Gastrocnemius medialis (tissue), 4 donors: ENCODE measurements at regions not wholly inside any gene's neighbourhood (a gene's known extent, or its start where the extent isn't known, plus 50 kb on each side); places are given as distances from the start of the nearest gene placed in this dataset.

Experiments
- ATAC-seq, 2 donors: fragments of 150-250 bp; one replicate each; pipeline ENCODE4 v1.9.1; 2016
- DNase-seq, 2 donors: peaks; one replicate each; pipeline ENCODE4 v3.0.0-alpha.2; 2019
- H3K27ac ChIP-seq, 4 donors: fragments of 200-600 bp; sonication (generic); 1 replicate in 1 of 4; 2 replicates in 3 of 4; pipeline ENCODE4 v1.5.1; 2016 to 2018; ENCODE audit warnings: mild to moderate bottlenecking in 2 of 4, moderate library complexity in 1 of 4
- H3K27me3 ChIP-seq, 3 donors: fragments of 200-600 bp; sonication (generic) in 2 of 3; 1 replicate in 1 of 3; 2 replicates in 2 of 3; pipeline versions ENCODE4 v1.5.1 to v1.6.0; 2016 to 2019; ENCODE audit warnings: mild to moderate bottlenecking in 1 of 3, moderate library complexity in 1 of 3
- H3K36me3 ChIP-seq, 2 donors: fragments of 200-600 bp; sonication (generic) in 1 of 2; one replicate each; pipeline ENCODE4 v1.5.1; 2017 to 2018
- H3K4me1 ChIP-seq, 2 donors: fragments of 200-600 bp; sonication (generic) in 1 of 2; one replicate each; pipeline ENCODE4 v1.5.1; 2016 to 2017; ENCODE audit warnings: mild to moderate bottlenecking in 2 of 2
- H3K4me3 ChIP-seq, 4 donors: fragments of 200-600 bp; sonication (generic) in 3 of 4; 1 replicate in 1 of 4; 2 replicates in 3 of 4; pipeline ENCODE4 v1.5.1; 2016 to 2019; ENCODE audit warnings: mild to moderate bottlenecking in 2 of 4
- H3K9me3 ChIP-seq, 3 donors: fragments of 200-600 bp; sonication (generic) in 2 of 3; 1 replicate in 1 of 3; 2 replicates in 2 of 3; pipeline ENCODE4 v1.5.1; 2016 to 2019
- POLR2A ChIP-seq, 2 donors: fragments of 450-650 bp; IDR thresholded peaks; one replicate each; pipeline ENCODE4 v1.6.1; 2017; ENCODE audit warnings: antibody characterized with exemption in 2 of 2, mild to moderate bottlenecking in 2 of 2, moderate library complexity in 2 of 2
- in situ Hi-C, 4 donors: fragments of 200-750 bp; cut with MboI; loops; one replicate each; pipeline versions ENCODE4 v1.15.0 to v1.8.0; 2017; ENCODE audit warnings: low sequenced_read_pairs in 4 of 4
- intact Hi-C: fragments of 100-400 bp; cut with DNase I; formaldehyde crosslinking; loops from one replicate; pipeline ENCODE4 v1.15.1; 2023; ENCODE audit warnings: low total_unique reads
- TF ChIP-seq, protein P1 (sequence below), 5 experiments: fragments of 450-650 bp in 3 of 5; fragments of 200-600 bp in 2 of 5; sonication (generic) in 2 of 5; IDR thresholded peaks in 4 of 5; conservative IDR thresholded peaks in 1 of 5; 1 replicate in 4 of 5; 2 replicates in 1 of 5; pipeline ENCODE4 v1.5.1; 2016 to 2019; ENCODE audit warnings: antibody characterized with exemption in 5 of 5, mild to moderate bottlenecking in 3 of 5, moderate library complexity in 3 of 5

DNA sequence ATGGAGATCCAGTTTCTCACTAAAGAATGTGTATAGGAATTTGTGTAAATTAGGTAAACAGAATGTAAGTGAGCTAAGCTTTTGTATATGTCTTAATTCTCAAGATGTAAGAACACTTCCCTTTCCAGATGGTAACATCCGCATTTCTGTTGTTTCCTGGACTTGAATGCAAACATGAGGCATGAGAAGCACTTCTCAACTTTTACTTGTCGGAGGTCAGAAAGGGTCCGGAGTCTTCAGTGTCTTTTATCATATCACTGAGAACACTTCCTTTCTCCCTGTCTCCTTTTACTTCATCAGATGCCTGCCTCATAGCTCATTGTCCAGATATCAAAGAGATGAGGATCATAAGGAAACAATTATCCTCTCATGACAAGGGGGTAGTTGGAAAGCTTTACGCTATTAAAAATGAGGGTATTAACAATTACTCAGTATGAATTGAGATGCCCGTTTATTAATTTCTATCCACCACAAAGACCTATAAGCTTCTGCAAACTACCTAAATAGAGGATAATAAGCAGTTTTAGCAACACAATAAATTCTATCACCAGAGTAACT lies 214.1 kb upstream of the FLRT2 start:
- Histone ChIP-seq H3K4me1 (no peaks in the 10 kb centered on the region), H3K36me3 (no peaks in the 10 kb centered on the region), H3K27me3 (no peaks in the 10 kb centered on the region), H3K4me3 (no peak overlapping the region), H3K27ac (no peak overlapping the region), H3K9me3 (no peaks in the 10 kb centered on the region)
- in situ Hi-C loops (no loop called here), intact Hi-C loops (no loop called here)
- no peak for DNase-seq
- ATAC-seq, result no peak
- TF ChIP-seq, protein P1, sequence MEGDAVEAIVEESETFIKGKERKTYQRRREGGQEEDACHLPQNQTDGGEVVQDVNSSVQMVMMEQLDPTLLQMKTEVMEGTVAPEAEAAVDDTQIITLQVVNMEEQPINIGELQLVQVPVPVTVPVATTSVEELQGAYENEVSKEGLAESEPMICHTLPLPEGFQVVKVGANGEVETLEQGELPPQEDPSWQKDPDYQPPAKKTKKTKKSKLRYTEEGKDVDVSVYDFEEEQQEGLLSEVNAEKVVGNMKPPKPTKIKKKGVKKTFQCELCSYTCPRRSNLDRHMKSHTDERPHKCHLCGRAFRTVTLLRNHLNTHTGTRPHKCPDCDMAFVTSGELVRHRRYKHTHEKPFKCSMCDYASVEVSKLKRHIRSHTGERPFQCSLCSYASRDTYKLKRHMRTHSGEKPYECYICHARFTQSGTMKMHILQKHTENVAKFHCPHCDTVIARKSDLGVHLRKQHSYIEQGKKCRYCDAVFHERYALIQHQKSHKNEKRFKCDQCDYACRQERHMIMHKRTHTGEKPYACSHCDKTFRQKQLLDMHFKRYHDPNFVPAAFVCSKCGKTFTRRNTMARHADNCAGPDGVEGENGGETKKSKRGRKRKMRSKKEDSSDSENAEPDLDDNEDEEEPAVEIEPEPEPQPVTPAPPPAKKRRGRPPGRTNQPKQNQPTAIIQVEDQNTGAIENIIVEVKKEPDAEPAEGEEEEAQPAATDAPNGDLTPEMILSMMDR (IDR thresholded peaks at IDR 0.05 in 4 of 5, conservative IDR thresholded peaks at IDR 0.05 in 1 of 5), result no peak
- no peak for TF ChIP-seq POLR2A (IDR thresholded peaks at IDR 0.05)

DNA sequence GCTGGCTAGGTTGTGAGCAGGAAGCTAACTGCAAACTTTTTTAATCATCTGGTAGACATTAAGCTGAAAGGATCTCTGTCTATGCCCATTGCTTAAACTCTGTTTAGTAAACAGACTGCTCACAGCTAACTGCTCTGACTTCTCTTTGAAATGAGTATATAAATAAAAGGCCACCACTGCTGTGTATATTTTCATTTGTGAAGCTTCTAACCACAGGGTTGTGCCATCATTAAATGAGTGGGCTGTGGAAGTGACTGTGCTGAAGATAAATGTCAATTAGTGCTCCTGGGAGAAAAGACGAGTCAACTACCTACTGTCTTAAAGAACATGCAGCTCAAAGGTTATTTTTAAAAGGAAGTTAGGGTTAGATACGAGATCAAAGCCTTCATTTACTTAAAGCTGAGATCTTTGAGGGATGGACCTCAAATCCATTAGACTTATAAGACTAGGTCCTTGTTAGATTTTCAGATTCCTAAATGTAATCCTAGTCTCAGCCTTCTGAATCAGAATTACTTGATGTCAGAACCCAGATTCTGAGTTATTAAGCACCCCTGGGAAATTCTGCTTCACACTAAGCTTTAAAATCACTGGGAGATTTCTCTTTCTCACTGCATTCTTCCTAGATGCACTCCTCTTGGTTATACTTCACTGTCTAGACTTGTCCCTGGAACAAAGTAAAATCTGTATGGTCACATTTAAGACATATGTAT lies 213.1 kb upstream of the FLRT2 start:
- ATAC-seq (no peak), DNase-seq (no peak)
- no peak overlapping the region for H3K27ac ChIP-seq
- intact Hi-C loops, result no loop called here
- H3K4me3 ChIP-seq, result no peak overlapping the region
- H3K27me3 ChIP-seq, result no peaks in the 10 kb centered on the region
- no peaks in the 10 kb centered on the region for H3K36me3 ChIP-seq
- in situ Hi-C loops, result no loop called here
- no peak for TF ChIP-seq POLR2A (IDR thresholded peaks at IDR 0.05)
- TF ChIP-seq, protein P1 (IDR thresholded peaks at IDR 0.05 in 4 of 5, conservative IDR thresholded peaks at IDR 0.05 in 1 of 5), result no peak
- H3K4me1 ChIP-seq, result no peaks in the 10 kb centered on the region
- H3K9me3 ChIP-seq, result no peaks in the 10 kb centered on the region

DNA sequence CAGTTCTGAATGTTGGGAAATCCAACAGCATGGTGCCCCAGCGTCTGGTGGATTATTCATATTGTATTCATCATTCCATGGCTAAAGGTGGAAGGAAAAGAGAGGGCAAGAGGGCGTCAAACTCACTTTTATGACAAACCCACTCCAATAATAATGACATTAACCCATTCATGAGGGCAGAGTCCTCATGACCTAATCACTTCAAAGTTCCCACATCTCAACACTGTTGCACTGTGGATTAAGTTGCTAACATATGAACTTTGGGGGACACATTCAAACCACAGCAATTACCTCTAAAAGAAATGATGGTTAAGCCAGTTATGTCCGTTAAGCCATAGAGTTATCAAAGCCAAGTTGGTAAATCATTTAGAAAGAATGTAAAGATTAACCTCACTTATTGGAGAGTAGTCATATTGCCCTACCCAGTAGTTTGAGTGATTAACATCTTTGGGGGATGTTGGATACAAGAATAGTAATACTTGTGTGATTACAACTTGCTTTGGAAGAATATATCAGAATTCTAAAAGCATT lies 212.4 kb upstream of the FLRT2 start:
- no peaks in the 10 kb centered on the region for H3K9me3 ChIP-seq
- in situ Hi-C loops (no loop called here), intact Hi-C loops (no loop called here)
- H3K27me3 ChIP-seq, result no peaks in the 10 kb centered on the region
- H3K27ac ChIP-seq, result no peak overlapping the region
- ATAC-seq (no peak), DNase-seq (no peak)
- no peak overlapping the region for H3K4me3 ChIP-seq
- no peak for TF ChIP-seq POLR2A (IDR thresholded peaks at IDR 0.05)
- TF ChIP-seq, protein P1 (IDR thresholded peaks at IDR 0.05 in 4 of 5, conservative IDR thresholded peaks at IDR 0.05 in 1 of 5), result no peak
- H3K4me1 ChIP-seq, result no peaks in the 10 kb centered on the region
- H3K36me3 ChIP-seq, result no peaks in the 10 kb centered on the region

DNA sequence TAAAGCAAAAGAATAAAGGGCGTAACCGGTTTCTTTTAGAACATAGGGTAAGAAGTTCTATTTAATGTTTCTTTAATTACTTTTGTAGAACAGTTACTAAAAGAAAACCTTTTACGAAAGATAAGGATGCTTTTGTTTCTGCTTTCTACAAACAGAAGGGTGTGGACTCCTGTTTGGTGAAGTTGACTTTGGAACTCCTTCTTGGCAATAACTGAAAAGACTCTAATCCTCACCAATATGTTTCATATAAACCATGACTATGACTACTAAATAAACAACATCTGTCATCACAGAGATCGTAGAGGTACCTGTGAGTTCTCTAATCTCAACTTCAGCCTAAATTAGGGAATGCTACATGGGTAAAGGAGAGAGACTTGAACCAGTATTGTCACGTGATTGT lies 210.8 kb upstream of the FLRT2 start:
- H3K4me3 ChIP-seq, result no peak overlapping the region
- H3K27ac ChIP-seq, result no peak overlapping the region
- in situ Hi-C loops (no loop called here), intact Hi-C loops (no loop called here)
- DNase-seq (no peak), ATAC-seq (no peak)
- no peak for TF ChIP-seq POLR2A (IDR thresholded peaks at IDR 0.05)
- TF ChIP-seq, protein P1 (IDR thresholded peaks at IDR 0.05 in 4 of 5, conservative IDR thresholded peaks at IDR 0.05 in 1 of 5), result no peak
- H3K9me3 ChIP-seq, result no peaks in the 10 kb centered on the region
- H3K36me3 ChIP-seq, result no peaks in the 10 kb centered on the region
- no peaks in the 10 kb centered on the region for H3K27me3 ChIP-seq
- H3K4me1 ChIP-seq, result no peaks in the 10 kb centered on the region
